Mucosa of rectum (tissue), 2 donors: ENCODE measurements at regions not wholly inside any gene's neighbourhood (a gene's known extent, or its start where the extent isn't known, plus 50 kb on each side); places are given as distances from the start of the nearest gene placed in this dataset.

Experiments used
- H3K27ac ChIP-seq, 2 donors: one replicate each; pipeline ENCODE4 v1.7.0; 2013; ENCODE audit warnings: inconsistent platforms in 2 of 2, low read depth in 2 of 2, low read length in 2 of 2
- H3K27me3 ChIP-seq, 2 donors: one replicate each; pipeline ENCODE4 v1.7.0; 2013; ENCODE audit warnings: low read length in 2 of 2; ENCODE audit not compliant: control insufficient read depth in 2 of 2, insufficient read depth in 2 of 2
- H3K36me3 ChIP-seq, 2 donors: one replicate each; pipeline ENCODE4 v1.7.0; 2013; ENCODE audit warnings: low read length in 2 of 2; ENCODE audit not compliant: control insufficient read depth in 2 of 2, insufficient read depth in 2 of 2
- H3K4me1 ChIP-seq, 2 donors: one replicate each; pipeline ENCODE4 v1.7.0; 2013; ENCODE audit warnings: low read length in 2 of 2, mild to moderate bottlenecking in 1 of 2; ENCODE audit not compliant: control insufficient read depth in 2 of 2, insufficient read depth in 2 of 2
- H3K4me3 ChIP-seq, 2 donors: one replicate each; pipeline ENCODE4 v1.7.0; 2013; ENCODE audit warnings: low read length in 2 of 2
- H3K9ac ChIP-seq, 2 donors: one replicate each; pipeline ENCODE4 v1.7.0; 2013; ENCODE audit warnings: low read length in 2 of 2, low read depth in 1 of 2, mild to moderate bottlenecking in 1 of 2
- H3K9me3 ChIP-seq, 2 donors: one replicate each; pipeline ENCODE4 v1.7.0; 2013; ENCODE audit warnings: low read length in 2 of 2; ENCODE audit not compliant: control insufficient read depth in 2 of 2
- donor health status: healthy.
- donor health status: Normal muscosa, but diverticular disease.

DNA sequence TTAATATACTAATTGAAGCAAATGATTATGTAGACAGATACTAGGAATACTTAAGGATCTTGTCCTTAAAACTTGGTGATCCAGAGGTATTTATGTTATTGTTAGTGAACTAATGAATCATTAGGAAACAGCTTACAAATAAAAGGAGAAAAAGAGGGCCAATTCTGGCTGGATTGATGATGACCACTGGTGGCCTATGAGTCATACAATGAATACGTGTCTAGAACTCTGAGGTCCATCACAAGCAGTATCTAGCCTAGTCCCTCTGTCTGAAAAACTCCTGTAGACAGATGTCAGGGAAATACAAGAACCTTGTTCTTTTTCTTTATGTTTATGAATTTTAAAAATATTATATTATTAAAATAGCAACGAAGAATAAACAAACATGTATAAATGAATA, 51.7 kb upstream of the RTL1 start:
- Histone ChIP-seq H3K27ac (no peak overlapping the region), H3K9me3 (no peaks in the 10 kb centered on the region), H3K4me1 (no peaks in the 10 kb centered on the region), H3K27me3 (no peaks in the 10 kb centered on the region), H3K4me3 (no peak overlapping the region), H3K36me3 (no peaks in the 10 kb centered on the region), H3K9ac (no peak overlapping the region)

DNA sequence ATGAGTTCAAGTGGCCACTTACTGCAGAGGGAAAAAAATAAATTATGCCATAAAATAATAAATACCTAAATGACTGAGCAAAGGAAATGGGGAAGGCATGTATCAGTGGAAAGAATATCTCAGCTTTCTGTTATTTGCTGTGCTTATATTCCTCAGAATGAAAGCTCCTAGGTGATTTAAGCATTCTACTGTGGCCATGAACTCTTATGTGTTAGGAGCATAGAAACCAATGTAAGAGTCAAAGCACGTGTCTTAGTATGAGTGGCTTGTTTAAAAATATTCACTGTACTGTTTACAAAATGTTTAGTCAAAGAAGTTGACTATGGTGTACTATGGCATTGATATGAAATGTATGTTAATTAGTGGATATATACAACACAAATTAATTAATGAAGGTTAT, 59.0 kb upstream of the RTL1 start:
- no peak overlapping the region for H3K4me3 ChIP-seq
- H3K4me1 ChIP-seq = no peaks in the 10 kb centered on the region
- H3K27me3 ChIP-seq = no peaks in the 10 kb centered on the region
- H3K9ac ChIP-seq = no peak overlapping the region
- no peaks in the 10 kb centered on the region for H3K36me3 ChIP-seq
- no peak overlapping the region for H3K27ac ChIP-seq
- no peaks in the 10 kb centered on the region for H3K9me3 ChIP-seq

DNA sequence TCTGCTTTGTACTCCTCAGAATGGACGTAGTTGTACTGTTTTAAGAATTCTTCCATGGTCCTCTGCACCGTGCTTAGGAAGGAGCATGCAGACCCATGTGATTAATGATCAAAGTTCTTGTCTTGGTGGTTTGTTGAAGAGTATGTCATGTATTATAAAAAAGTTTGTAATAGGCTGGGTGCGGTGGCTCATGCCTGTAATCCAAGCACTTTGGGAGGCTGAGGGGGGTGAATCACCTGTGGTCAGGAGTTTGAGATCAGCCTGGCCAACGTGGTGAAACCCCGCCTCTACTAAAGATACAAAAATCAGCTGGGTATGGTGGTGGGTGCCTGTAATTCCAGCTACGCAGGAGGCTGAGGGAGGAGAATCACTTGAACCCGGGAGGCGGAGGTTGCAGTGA, 61.8 kb upstream of the RTL1 start:
- Histone ChIP-seq H3K27me3 (no peaks in the 10 kb centered on the region), H3K9me3 (no peaks in the 10 kb centered on the region), H3K27ac (no peak overlapping the region), H3K36me3 (no peaks in the 10 kb centered on the region), H3K4me3 (no peak overlapping the region), H3K9ac (no peak overlapping the region), H3K4me1 (no peaks in the 10 kb centered on the region)

DNA sequence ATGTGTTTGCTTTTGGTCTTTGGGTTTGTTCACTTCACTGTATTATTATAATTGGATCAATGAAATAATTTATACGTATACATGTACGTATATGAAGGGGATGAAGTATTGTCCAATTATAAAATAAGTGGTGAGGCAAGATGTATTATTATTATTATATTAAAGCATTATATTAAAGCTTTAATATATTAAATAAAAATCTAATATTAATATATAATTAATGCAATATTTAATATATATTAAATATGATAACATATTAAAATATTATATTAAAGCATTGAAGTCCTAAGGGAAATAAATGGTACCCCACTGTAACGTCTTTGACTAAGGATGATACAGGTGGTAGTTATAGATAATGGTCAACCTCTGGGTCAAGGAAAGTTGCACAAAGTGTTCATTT, 63.7 kb upstream of the RTL1 start:
- no peaks in the 10 kb centered on the region for H3K9me3 ChIP-seq
- no peaks in the 10 kb centered on the region for H3K36me3 ChIP-seq
- H3K4me3 ChIP-seq = no peak overlapping the region
- no peaks in the 10 kb centered on the region for H3K27me3 ChIP-seq
- H3K27ac ChIP-seq = no peak overlapping the region
- no peak overlapping the region for H3K9ac ChIP-seq
- H3K4me1 ChIP-seq = no peaks in the 10 kb centered on the region

DNA sequence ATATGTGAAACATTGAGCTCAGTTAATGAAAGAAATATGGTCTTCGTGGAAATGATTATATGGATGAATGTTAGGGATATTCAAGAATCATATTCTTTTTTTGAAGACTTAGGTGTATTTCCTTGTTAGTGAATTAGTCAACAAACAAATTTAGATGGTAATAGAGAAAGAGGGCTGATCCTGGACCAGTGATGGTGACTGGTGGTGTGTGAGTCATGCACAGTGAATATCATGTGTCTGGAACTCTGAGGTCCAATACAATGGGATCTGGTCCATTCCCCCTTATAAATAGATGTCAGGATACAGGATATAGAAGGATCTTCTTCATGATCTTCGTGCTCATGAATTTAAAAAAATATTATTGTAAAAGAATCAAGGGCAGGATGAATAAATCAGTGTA, 64.4 kb upstream of the RTL1 start:
- Histone ChIP-seq H3K36me3 (no peaks in the 10 kb centered on the region), H3K4me1 (no peaks in the 10 kb centered on the region), H3K9ac (no peak overlapping the region), H3K27ac (no peak overlapping the region), H3K27me3 (no peaks in the 10 kb centered on the region), H3K4me3 (no peak overlapping the region), H3K9me3 (no peaks in the 10 kb centered on the region)

DNA sequence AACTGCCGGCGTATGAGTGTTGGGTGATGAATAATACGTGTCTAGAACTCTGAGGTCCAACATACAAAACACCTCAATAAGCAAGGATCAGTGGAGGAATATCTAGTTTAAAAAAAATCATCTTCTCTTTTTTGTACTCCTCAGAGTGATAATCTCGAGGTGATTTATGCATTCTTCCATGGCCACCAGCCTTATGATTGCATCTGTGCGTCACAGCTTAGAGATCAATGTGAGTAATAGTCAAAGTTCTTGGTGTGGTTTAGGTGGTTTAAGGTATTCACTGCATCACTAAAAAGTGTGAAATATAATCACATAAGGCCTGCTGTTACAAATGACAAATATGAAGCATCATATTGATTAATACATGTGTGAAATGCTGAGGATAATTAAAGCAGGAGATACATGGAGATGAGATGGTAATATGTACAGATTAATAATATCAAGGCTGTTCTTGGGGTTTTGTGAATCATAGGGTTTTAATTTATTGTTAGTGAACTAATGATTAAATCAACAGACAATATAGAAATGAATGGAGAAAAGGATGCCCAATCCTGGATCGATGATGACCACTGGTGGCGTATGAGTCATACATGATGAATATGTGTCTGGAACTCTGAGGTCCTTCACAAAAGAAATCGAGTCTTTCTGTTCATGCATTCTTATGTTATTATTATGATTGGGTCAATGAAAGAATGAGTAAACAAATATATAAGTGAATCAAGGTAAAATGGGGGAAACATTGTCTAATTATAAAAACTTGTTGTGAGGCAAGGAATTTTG, 68.8 kb upstream of the RTL1 start:
- Histone ChIP-seq H3K27ac (no peak overlapping the region), H3K9ac (no peak overlapping the region), H3K9me3 (no peaks in the 10 kb centered on the region), H3K36me3 (no peaks in the 10 kb centered on the region), H3K4me3 (no peak overlapping the region), H3K4me1 (no peaks in the 10 kb centered on the region), H3K27me3 (no peaks in the 10 kb centered on the region)

DNA sequence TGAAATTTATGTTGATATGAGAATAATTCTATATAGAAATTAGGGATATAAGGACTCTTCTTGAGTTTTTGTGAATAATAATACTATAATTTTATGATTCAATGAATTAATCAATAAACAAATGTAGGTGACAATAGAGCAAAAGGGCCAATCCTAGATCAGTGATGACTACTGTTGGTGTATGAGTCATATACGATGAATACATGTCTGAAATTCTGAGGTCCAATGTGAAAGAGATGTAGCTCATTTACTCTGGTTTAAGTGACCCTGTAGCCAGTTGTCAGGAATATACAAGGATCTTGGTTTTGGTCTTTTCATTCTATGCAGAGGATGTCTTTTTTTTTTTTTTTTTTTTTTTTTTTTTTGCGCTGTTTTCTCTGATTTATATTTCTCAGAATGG, 72.1 kb upstream of the RTL1 start:
- Histone ChIP-seq H3K36me3 (no peaks in the 10 kb centered on the region), H3K27me3 (no peaks in the 10 kb centered on the region), H3K4me1 (no peaks in the 10 kb centered on the region), H3K9ac (no peak overlapping the region), H3K27ac (no peak overlapping the region), H3K9me3 (no peaks in the 10 kb centered on the region), H3K4me3 (no peak overlapping the region)

DNA sequence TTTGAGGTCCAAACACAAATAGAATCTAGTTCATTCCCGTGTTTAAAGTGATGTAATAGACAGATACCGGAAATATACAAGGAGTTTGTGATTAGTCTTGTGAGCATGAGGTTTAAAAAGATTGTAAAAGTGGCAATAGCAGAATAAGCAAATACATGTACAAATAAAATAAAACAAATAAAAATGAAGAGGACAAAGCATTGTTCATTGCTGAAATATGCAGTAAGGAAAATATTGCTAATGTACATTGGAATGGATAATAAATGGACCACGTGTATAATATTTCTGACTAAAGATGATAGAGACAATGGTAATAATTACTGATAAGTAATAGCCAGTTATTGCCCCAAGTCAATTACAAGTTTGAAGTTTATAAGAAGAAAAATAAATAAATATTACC, 75.6 kb upstream of the RTL1 start:
- no peak overlapping the region for H3K4me3 ChIP-seq
- no peaks in the 10 kb centered on the region for H3K27me3 ChIP-seq
- H3K4me1 ChIP-seq = no peaks in the 10 kb centered on the region
- H3K36me3 ChIP-seq = no peaks in the 10 kb centered on the region
- no peak overlapping the region for H3K9ac ChIP-seq
- no peak overlapping the region for H3K27ac ChIP-seq
- no peaks in the 10 kb centered on the region for H3K9me3 ChIP-seq

DNA sequence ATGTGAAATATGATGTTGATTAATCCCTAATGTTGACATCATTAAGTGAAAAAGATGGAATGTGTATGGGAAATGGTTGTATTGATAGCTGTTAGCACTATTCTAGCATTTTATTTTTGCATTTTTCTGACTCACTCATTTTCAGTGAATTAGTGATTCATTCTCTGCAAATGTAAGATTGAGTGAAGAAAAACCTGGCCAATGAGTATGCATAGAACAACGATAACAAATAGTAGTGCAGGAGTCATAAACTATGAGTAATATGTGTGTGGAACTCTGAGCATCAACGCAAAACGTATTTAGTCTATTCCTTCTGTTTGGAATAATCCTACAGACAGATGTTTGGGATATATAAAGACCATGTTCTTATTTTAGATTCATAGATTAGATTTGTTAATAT, 76.3 kb upstream of the RTL1 start:
- Histone ChIP-seq H3K36me3 (no peaks in the 10 kb centered on the region), H3K9me3 (no peaks in the 10 kb centered on the region), H3K27ac (no peak overlapping the region), H3K4me1 (no peaks in the 10 kb centered on the region), H3K9ac (no peak overlapping the region), H3K27me3 (no peaks in the 10 kb centered on the region), H3K4me3 (no peak overlapping the region)

DNA sequence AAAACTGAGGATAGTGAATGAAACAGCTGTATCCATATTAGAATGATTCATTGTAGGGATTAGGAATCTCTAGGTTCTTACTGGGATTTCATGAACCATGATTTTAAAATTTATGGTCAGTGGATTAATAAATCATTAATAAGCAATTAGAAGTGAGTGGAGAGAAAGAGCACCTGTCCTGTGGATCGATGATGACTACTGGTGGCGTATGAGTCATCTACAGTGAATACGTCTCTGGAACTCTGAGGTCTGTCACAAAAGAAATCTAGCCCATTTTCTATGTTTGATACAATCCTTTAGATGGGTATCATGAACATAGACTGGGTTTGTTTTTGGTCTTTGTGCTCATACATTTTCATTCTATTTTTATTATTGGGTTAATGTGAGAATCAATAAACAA, 77.3 kb upstream of the RTL1 start:
- no peak overlapping the region for H3K4me3 ChIP-seq
- H3K27ac ChIP-seq = no peak overlapping the region
- H3K9ac ChIP-seq = no peak overlapping the region
- H3K4me1 ChIP-seq = no peaks in the 10 kb centered on the region
- H3K9me3 ChIP-seq = no peaks in the 10 kb centered on the region
- H3K36me3 ChIP-seq = no peaks in the 10 kb centered on the region
- no peaks in the 10 kb centered on the region for H3K27me3 ChIP-seq

DNA sequence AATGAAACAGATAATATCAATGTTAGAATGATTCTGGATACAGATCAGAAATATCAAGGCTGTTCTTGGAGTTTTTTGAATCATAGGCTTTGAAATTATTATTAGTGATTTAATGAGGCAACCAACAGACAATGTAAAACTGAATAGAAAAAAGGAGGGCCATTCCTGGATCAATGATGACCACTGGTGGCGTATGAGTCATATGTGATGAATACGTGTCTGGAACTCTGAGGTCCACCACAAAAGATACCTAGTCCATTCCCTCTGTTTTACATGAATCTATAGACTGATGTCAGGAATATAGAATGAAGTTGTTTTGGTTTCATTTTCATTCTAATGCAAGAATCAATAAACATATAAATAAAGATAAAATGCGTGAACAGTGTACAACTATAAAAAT, 78.3 kb upstream of the RTL1 start:
- H3K27me3 ChIP-seq = no peaks in the 10 kb centered on the region
- H3K9me3 ChIP-seq = no peaks in the 10 kb centered on the region
- no peaks in the 10 kb centered on the region for H3K36me3 ChIP-seq
- H3K4me3 ChIP-seq = no peak overlapping the region
- no peak overlapping the region for H3K27ac ChIP-seq
- no peak overlapping the region for H3K9ac ChIP-seq
- no peaks in the 10 kb centered on the region for H3K4me1 ChIP-seq
